CD4-positive, alpha-beta T cell treated with Interleukin-6 at 100 ng/mL for 8 hours (primary cell): ENCODE measurements at regions not wholly inside any gene's neighbourhood (a gene's known extent, or its start where the extent isn't known, plus 50 kb on each side); places are given as distances from the start of the nearest gene placed in this dataset.
"Not testable (repeated sequence)": the region's sequence is repeated elsewhere in the genome, so short reads cannot be mapped to it uniquely, and the experiment has no call there.

ENCODE experiments used
- DNase-seq: peaks from one replicate; pipeline ENCODE4 v3.0.0-alpha.2; 2020; ENCODE audit warnings: mixed read lengths, low spot score

- no peak for DNase-seq
Measured at GRCh38 chr3:82410366-82410765, 648.9 kb upstream of the GBE1 start.

- no peak for DNase-seq
Measured at GRCh38 chr3:82409842-82410241, 648.4 kb upstream of the GBE1 start.

GRCh38 chr3:82392203-82392775 lies 630.8 kb upstream of the GBE1 start:
- no peak for DNase-seq

GRCh38 chr3:82390868-82391267 lies 629.4 kb upstream of the GBE1 start:
- no peak for DNase-seq

GRCh38 chr3:82386647-82387046 lies 625.2 kb upstream of the GBE1 start:
- no peak for DNase-seq

- DNase-seq: no peak
Measured at GRCh38 chr3:82384181-82384580, 622.7 kb upstream of the GBE1 start.

GRCh38 chr3:82382831-82383230 lies 621.4 kb upstream of the GBE1 start:
- DNase-seq: no peak

GRCh38 chr3:82378392-82378791 lies 616.9 kb upstream of the GBE1 start:
- no peak for DNase-seq

- DNase-seq: no peak
Measured at GRCh38 chr3:82376883-82377282, 615.4 kb upstream of the GBE1 start.

GRCh38 chr3:82373833-82374232 lies 612.4 kb upstream of the GBE1 start:
- not testable (repeated sequence) for DNase-seq

- no peak for DNase-seq
Measured at GRCh38 chr3:82364827-82365226, 603.4 kb upstream of the GBE1 start.

GRCh38 chr3:82363131-82363530 lies 601.7 kb upstream of the GBE1 start:
- DNase-seq: no peak

- no peak for DNase-seq
Measured at GRCh38 chr3:82355228-82355627, 593.8 kb upstream of the GBE1 start.

- no peak for DNase-seq
Measured at GRCh38 chr3:82354228-82354627, 592.8 kb upstream of the GBE1 start.

- DNase-seq: no peak
Measured at GRCh38 chr3:82353306-82354171, 592.1 kb upstream of the GBE1 start.

GRCh38 chr3:82347585-82347984 lies 586.1 kb upstream of the GBE1 start:
- DNase-seq: no peak

- DNase-seq: no peak
Measured at GRCh38 chr3:82342521-82342920, 581.1 kb upstream of the GBE1 start.

- no peak for DNase-seq
Measured at GRCh38 chr3:82329300-82329699, 567.9 kb upstream of the GBE1 start.

- no peak for DNase-seq
Measured at GRCh38 chr3:82311901-82312300, 550.5 kb upstream of the GBE1 start.

- DNase-seq: no peak
Measured at GRCh38 chr3:82308755-82309154, 547.3 kb upstream of the GBE1 start.

GRCh38 chr3:82306189-82306588 lies 544.7 kb upstream of the GBE1 start:
- DNase-seq: no peak

- DNase-seq: no peak
Measured at GRCh38 chr3:82294609-82295008, 533.2 kb upstream of the GBE1 start.

GRCh38 chr3:82293867-82294266 lies 532.4 kb upstream of the GBE1 start:
- no peak for DNase-seq

- no peak for DNase-seq
Measured at GRCh38 chr3:82293435-82293834, 532.0 kb upstream of the GBE1 start.
